GM12891 (cell line): ENCODE measurements at regions not wholly inside any gene's neighbourhood (a gene's known extent, or its start where the extent isn't known, plus 50 kb on each side); places are given as distances from the start of the nearest gene placed in this dataset.

Experiments used
- PAX5 ChIP-seq: IDR thresholded peaks from 2 replicates; pipeline ENCODE4 v1.6.1; 2011; ENCODE audit warnings: low read length, moderate library complexity, mild to moderate bottlenecking; ENCODE audit not compliant: insufficient read depth, severe bottlenecking
- POLR2A ChIP-seq: IDR thresholded peaks from 2 replicates; pipeline ENCODE4 v1.6.1; 2011; ENCODE audit warnings: low read depth, low read length, control low read depth
- POLR2AphosphoS5 ChIP-seq: IDR thresholded peaks from 2 replicates; pipeline ENCODE4 v1.6.1; 2011; ENCODE audit warnings: low read depth, low read length, control low read depth
- POU2F2 ChIP-seq: IDR thresholded peaks from 2 replicates; pipeline ENCODE4 v1.6.1; 2011; ENCODE audit warnings: low read depth, mild to moderate bottlenecking, control low read depth, low read length, moderate library complexity
- SPI1 ChIP-seq: IDR thresholded peaks from 2 replicates; pipeline ENCODE4 v1.6.1; 2011; ENCODE audit warnings: low read depth, low read length, control low read depth
- TAF1 ChIP-seq: IDR thresholded peaks from 2 replicates; pipeline ENCODE4 v1.6.1; 2011; ENCODE audit warnings: low read depth, low read length, control low read depth

DNA sequence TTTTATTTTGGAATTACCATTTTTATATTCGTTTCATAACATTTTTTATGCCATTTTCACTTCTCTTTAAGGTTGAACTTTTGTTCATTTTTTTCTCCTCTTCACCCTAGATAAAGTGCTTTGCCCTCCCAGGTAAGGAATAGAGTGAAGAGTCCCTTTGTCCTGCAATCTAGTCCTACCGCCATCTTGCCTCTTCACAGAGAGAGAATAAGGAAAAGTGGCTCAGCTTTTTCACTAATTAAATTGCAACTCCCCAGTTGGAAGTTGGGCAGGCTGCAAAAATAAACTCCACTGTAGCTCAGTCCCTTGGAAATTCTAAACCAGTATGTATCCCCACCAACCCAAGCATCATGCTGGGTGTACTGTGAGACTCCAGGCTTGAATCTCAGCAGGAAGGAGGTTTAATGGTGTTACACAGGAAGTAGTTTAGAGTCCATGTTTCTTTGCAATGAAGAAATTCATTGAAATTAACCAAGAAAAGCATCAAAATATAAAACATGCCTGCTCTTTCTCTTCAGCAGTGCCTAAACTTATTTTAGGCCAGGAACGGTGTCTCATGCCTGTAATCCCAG is 60.3 kb upstream of the PCSK1 start:
- no peak for TF ChIP-seq TAF1
- TF ChIP-seq POLR2AphosphoS5: no peak
- no peak for TF ChIP-seq POLR2A
- TF ChIP-seq POU2F2: no peak
- no peak for TF ChIP-seq SPI1
- no peak for TF ChIP-seq PAX5
